ENCODE measurements at regions not wholly inside any gene's neighbourhood (a gene's known extent, or its start where the extent isn't known, plus 50 kb on each side); places are given as distances from the start of the nearest gene placed in this dataset.

GRCh38 chr16:65961476-65962143 is 404.9 kb upstream of the CDH5 start:
- no peak for TF ChIP-seq POLR2A (IDR thresholded peaks at IDR 0.05)
- no peak for TF ChIP-seq CTCF (IDR thresholded peaks at IDR 0.05)
- TF ChIP-seq POLR2AphosphoS5 (IDR thresholded peaks at IDR 0.05) = no peak

All from breast epithelium (tissue), 3 donors.